NCI-H1092 treated with DMSO at 0.1 percent for 48 hours (cell line): ENCODE measurements at regions not wholly inside any gene's neighbourhood (a gene's known extent, or its start where the extent isn't known, plus 50 kb on each side); places are given as distances from the start of the nearest gene placed in this dataset.
A peak's percentile ranks its signal among the peaks of the same experiment; 100 is the strongest.
"Not testable (repeated sequence)": the region's sequence is repeated elsewhere in the genome, so short reads cannot be mapped to it uniquely, and the experiment has no call there.

ENCODE experiments used
- DNase-seq: peaks from one replicate; lab custom pipeline; 2025; lab: John Stamatoyannopoulos, UW

GRCh38 chr14:80055667-80056496, 155.4 kb downstream of the DIO2 start:
- peak; percentile 73 for DNase-seq

- DNase-seq: no peak
These were observed 156.1 kb downstream of the DIO2 start for GRCh38 chr14:80055226-80055625.

- DNase-seq: no peak
These were observed 157.3 kb downstream of the DIO2 start for GRCh38 chr14:80054020-80054419.

GRCh38 chr14:80049055-80049454, 162.2 kb downstream of the DIO2 start:
- no peak for DNase-seq

- DNase-seq: no peak
These were observed 163.5 kb downstream of the DIO2 start for GRCh38 chr14:80047761-80048160.

- no peak for DNase-seq
These were observed 174.0 kb downstream of the DIO2 start for GRCh38 chr14:80037349-80037748.

GRCh38 chr14:80024417-80024816, 186.9 kb downstream of the DIO2 start:
- no peak for DNase-seq

- DNase-seq: not testable (repeated sequence)
These were observed 192.8 kb downstream of the DIO2 start for GRCh38 chr14:80018476-80018875.

GRCh38 chr14:80017795-80018194, 193.5 kb downstream of the DIO2 start:
- DNase-seq: no peak

GRCh38 chr14:80010245-80010644, 201.1 kb downstream of the DIO2 start:
- DNase-seq: not testable (repeated sequence)

- no peak for DNase-seq
These were observed 205.7 kb downstream of the DIO2 start for GRCh38 chr14:80005561-80005960.

- no peak for DNase-seq
These were observed 206.4 kb downstream of the DIO2 start for GRCh38 chr14:80004871-80005270.

GRCh38 chr14:80003138-80003537, 208.2 kb downstream of the DIO2 start:
- DNase-seq: peak; percentile 12

- DNase-seq: no peak
These were observed 213.6 kb downstream of the DIO2 start for GRCh38 chr14:79997509-79998208.

GRCh38 chr14:79992407-79993198, 218.7 kb downstream of the DIO2 start:
- DNase-seq: no peak

GRCh38 chr14:79991866-79992265, 219.4 kb downstream of the DIO2 start:
- DNase-seq: no peak

- no peak for DNase-seq
These were observed 221.3 kb downstream of the DIO2 start for GRCh38 chr14:79989990-79990389.

- no peak for DNase-seq
These were observed 225.1 kb downstream of the DIO2 start for GRCh38 chr14:79986251-79986650.

- DNase-seq: no peak
These were observed 239.1 kb downstream of the DIO2 start for GRCh38 chr14:79972230-79972629.

GRCh38 chr14:79971330-79971729, 240.0 kb downstream of the DIO2 start:
- no peak for DNase-seq

- no peak for DNase-seq
These were observed 243.9 kb downstream of the DIO2 start for GRCh38 chr14:79967453-79967852.

- DNase-seq: no peak
These were observed 244.3 kb downstream of the DIO2 start for GRCh38 chr14:79967001-79967400.

- DNase-seq: no peak
These were observed 245.4 kb downstream of the DIO2 start for GRCh38 chr14:79965896-79966295.
